A673 (cell line): ENCODE measurements at regions not wholly inside any gene's neighbourhood (a gene's known extent, or its start where the extent isn't known, plus 50 kb on each side); places are given as distances from the start of the nearest gene placed in this dataset.

Experiments used
- EZH2 ChIP-seq: fragments of 200-600 bp; sonication (generic); IDR thresholded peaks from 2 replicates; pipeline ENCODE4 v1.6.1; 2017; ENCODE audit warnings: borderline replicate concordance, low read depth, mild to moderate bottlenecking, mixed read lengths, antibody characterized with exemption, low read length; ENCODE audit not compliant: poor library complexity, severe bottlenecking
- TF ChIP-seq, protein P1 (sequence below): fragments of 300-800, 200-600 bp; sonication (generic); conservative IDR thresholded peaks from 2 replicates; pipeline ENCODE4 v1.5.1; 2017; ENCODE audit warnings: low read depth, mild to moderate bottlenecking, antibody characterized with exemption, low read length, moderate library complexity, mixed read lengths

DNA sequence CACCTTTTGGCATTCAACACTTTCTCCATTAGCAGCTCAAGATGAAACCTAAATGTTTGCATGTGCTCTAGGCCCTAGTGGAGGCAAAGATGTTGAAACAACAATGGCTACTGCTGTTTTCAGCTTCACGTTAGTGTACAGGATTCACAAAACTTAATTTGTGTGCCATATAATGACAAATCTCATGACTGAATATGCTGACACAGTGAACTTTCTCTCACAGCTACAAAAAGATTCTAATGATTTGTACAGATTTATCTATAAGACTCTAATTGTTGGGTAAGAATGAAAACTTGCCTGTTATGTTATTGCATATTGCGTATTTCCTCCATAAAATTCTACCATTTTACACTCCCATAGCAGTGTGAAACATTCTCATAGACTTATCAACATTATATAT lies 97.5 kb downstream of the CETN3 start:
- TF ChIP-seq, protein P1, sequence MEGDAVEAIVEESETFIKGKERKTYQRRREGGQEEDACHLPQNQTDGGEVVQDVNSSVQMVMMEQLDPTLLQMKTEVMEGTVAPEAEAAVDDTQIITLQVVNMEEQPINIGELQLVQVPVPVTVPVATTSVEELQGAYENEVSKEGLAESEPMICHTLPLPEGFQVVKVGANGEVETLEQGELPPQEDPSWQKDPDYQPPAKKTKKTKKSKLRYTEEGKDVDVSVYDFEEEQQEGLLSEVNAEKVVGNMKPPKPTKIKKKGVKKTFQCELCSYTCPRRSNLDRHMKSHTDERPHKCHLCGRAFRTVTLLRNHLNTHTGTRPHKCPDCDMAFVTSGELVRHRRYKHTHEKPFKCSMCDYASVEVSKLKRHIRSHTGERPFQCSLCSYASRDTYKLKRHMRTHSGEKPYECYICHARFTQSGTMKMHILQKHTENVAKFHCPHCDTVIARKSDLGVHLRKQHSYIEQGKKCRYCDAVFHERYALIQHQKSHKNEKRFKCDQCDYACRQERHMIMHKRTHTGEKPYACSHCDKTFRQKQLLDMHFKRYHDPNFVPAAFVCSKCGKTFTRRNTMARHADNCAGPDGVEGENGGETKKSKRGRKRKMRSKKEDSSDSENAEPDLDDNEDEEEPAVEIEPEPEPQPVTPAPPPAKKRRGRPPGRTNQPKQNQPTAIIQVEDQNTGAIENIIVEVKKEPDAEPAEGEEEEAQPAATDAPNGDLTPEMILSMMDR = no peak
- no peak for TF ChIP-seq EZH2
